Right lobe of liver (tissue), 4 donors: ENCODE measurements at regions not wholly inside any gene's neighbourhood (a gene's known extent, or its start where the extent isn't known, plus 50 kb on each side); places are given as distances from the start of the nearest gene placed in this dataset.

Source experiments
- CTCF ChIP-seq, 4 donors: fragments of 200-600 bp in 3 of 4; fragments of 450-650 bp in 1 of 4; IDR thresholded peaks; one replicate each; pipeline versions ENCODE4 v1.5.1 to v1.8.0; 2016 to 2022; ENCODE audit warnings: antibody characterized with exemption in 4 of 4, mild to moderate bottlenecking in 2 of 4
- POLR2A ChIP-seq: fragments of 450-650 bp; IDR thresholded peaks from one replicate; pipeline ENCODE4 v1.6.1; 2017; ENCODE audit warnings: antibody characterized with exemption, mild to moderate bottlenecking
- donor health status: DM: no; HTN: no; CAD: no.
- donor health status: DM: no; HTN: no; CAD: no.
- donor health status: DM: no; HTN: yes; CAD: no.

GRCh38 chr4:177077095-177077971, 232.3 kb upstream of the NEIL3 start:
- TF ChIP-seq CTCF (IDR thresholded peaks at IDR 0.05) (no peak), POLR2A (no peak)
